ENCODE measurements at regions not wholly inside any gene's neighbourhood (a gene's known extent, or its start where the extent isn't known, plus 50 kb on each side); places are given as distances from the start of the nearest gene placed in this dataset.

GRCh38 chr5:57836331-57836730 lies 353.7 kb upstream of the ACTBL2 start:
- H3K36me3 ChIP-seq, result no peaks in the 10 kb centered on the region
- intact Hi-C loops (cut with DNase I; ENCODE audit: low total_unique reads), result no loop called here
- H3K9me3 ChIP-seq, result no peaks in the 10 kb centered on the region
- no peak overlapping the region for H3K4me3 ChIP-seq
- H3K4me1 ChIP-seq, result no peaks in the 10 kb centered on the region
- TF ChIP-seq POLR2A (IDR thresholded peaks at IDR 0.05) (no peak), CTCF (IDR thresholded peaks at IDR 0.05 in 4 of 5, conservative IDR thresholded peaks at IDR 0.05 in 1 of 5) (no peak)
- in situ Hi-C loops (cut with MboI; ENCODE audit: low sequenced_read_pairs in 4 of 4), result no loop called here
- no peaks in the 10 kb centered on the region for H3K27me3 ChIP-seq
- DNase-seq (no peak), ATAC-seq (no peak)
- H3K27ac ChIP-seq, result no peak overlapping the region

GRCh38 chr5:57834829-57835608 lies 352.4 kb upstream of the ACTBL2 start:
- DNase-seq (no peak), ATAC-seq (no peak)
- no peak for TF ChIP-seq POLR2A (IDR thresholded peaks at IDR 0.05)
- TF ChIP-seq CTCF (IDR thresholded peaks at IDR 0.05 in 4 of 5, conservative IDR thresholded peaks at IDR 0.05 in 1 of 5), result no peak
- no peak overlapping the region for H3K4me3 ChIP-seq
- no peaks in the 10 kb centered on the region for H3K4me1 ChIP-seq
- H3K27me3 ChIP-seq, result no peaks in the 10 kb centered on the region
- intact Hi-C loops (cut with DNase I; ENCODE audit: low total_unique reads), result no loop called here
- H3K9me3 ChIP-seq, result no peaks in the 10 kb centered on the region
- no peaks in the 10 kb centered on the region for H3K36me3 ChIP-seq
- no peak overlapping the region for H3K27ac ChIP-seq
- in situ Hi-C loops (cut with MboI; ENCODE audit: low sequenced_read_pairs in 4 of 4), result no loop called here

GRCh38 chr5:57833489-57833888 lies 350.9 kb upstream of the ACTBL2 start:
- Histone ChIP-seq H3K36me3 (no peaks in the 10 kb centered on the region), H3K4me3 (no peak overlapping the region), H3K4me1 (no peaks in the 10 kb centered on the region), H3K27ac (no peak overlapping the region), H3K27me3 (no peaks in the 10 kb centered on the region), H3K9me3 (no peaks in the 10 kb centered on the region)
- no peak for TF ChIP-seq CTCF (IDR thresholded peaks at IDR 0.05 in 4 of 5, conservative IDR thresholded peaks at IDR 0.05 in 1 of 5)
- intact Hi-C loops (cut with DNase I; ENCODE audit: low total_unique reads), result no loop called here
- in situ Hi-C loops (cut with MboI; ENCODE audit: low sequenced_read_pairs in 4 of 4), result no loop called here
- DNase-seq, result no peak
- ATAC-seq, result no peak

GRCh38 chr5:57832875-57833274 lies 350.3 kb upstream of the ACTBL2 start:
- Histone ChIP-seq H3K4me1 (no peaks in the 10 kb centered on the region), H3K9me3 (no peaks in the 10 kb centered on the region), H3K27ac (no peak overlapping the region), H3K27me3 (no peaks in the 10 kb centered on the region), H3K36me3 (no peaks in the 10 kb centered on the region), H3K4me3 (no peak overlapping the region)
- intact Hi-C loops (cut with DNase I; ENCODE audit: low total_unique reads), result no loop called here
- in situ Hi-C loops (cut with MboI; ENCODE audit: low sequenced_read_pairs in 4 of 4), result no loop called here
- peak in 1 of 2 donors; percentile 19 for ATAC-seq
- TF ChIP-seq POLR2A (IDR thresholded peaks at IDR 0.05), result no peak
- TF ChIP-seq CTCF (IDR thresholded peaks at IDR 0.05 in 4 of 5, conservative IDR thresholded peaks at IDR 0.05 in 1 of 5), result no peak
- DNase-seq, result no peak

- DNase-seq (no peak), ATAC-seq (no peak)
- no peaks in the 10 kb centered on the region for H3K4me1 ChIP-seq
- no peak for TF ChIP-seq POLR2A (IDR thresholded peaks at IDR 0.05)
- TF ChIP-seq CTCF (IDR thresholded peaks at IDR 0.05 in 4 of 5, conservative IDR thresholded peaks at IDR 0.05 in 1 of 5), result no peak
- intact Hi-C loops (cut with DNase I; ENCODE audit: low total_unique reads) (no loop called here), in situ Hi-C loops (cut with MboI; ENCODE audit: low sequenced_read_pairs in 4 of 4) (no loop called here)
- H3K9me3 ChIP-seq, result no peaks in the 10 kb centered on the region
- no peaks in the 10 kb centered on the region for H3K36me3 ChIP-seq
- no peaks in the 10 kb centered on the region for H3K27me3 ChIP-seq
- H3K27ac ChIP-seq, result no peak overlapping the region
- no peak overlapping the region for H3K4me3 ChIP-seq
Measured at GRCh38 chr5:57831932-57832331, 349.3 kb upstream of the ACTBL2 start.
